HG03196 (cell line): ENCODE measurements at regions not wholly inside any gene's neighbourhood (a gene's known extent, or its start where the extent isn't known, plus 50 kb on each side); places are given as distances from the start of the nearest gene placed in this dataset.

Source experiments
- ATAC-seq: cut with Tn5 transposase; IDR thresholded peaks from one replicate; pipeline ENCODE4 v1.9.1; 2021; ENCODE audit not compliant: unreplicated experiment

- no peak for ATAC-seq
Measured at GRCh38 chr2:43022896-43023295, 203.5 kb downstream of the ZFP36L2 start.

- ATAC-seq: no peak
Measured at GRCh38 chr2:43021791-43022509, 204.5 kb downstream of the ZFP36L2 start.

GRCh38 chr2:43020990-43021669 lies 205.3 kb downstream of the ZFP36L2 start:
- no peak for ATAC-seq

GRCh38 chr2:43020296-43020695 lies 206.1 kb downstream of the ZFP36L2 start:
- no peak for ATAC-seq

- no peak for ATAC-seq
Measured at GRCh38 chr2:43019536-43020183, 206.7 kb downstream of the ZFP36L2 start.

GRCh38 chr2:43019025-43019367 lies 207.4 kb downstream of the ZFP36L2 start:
- ATAC-seq: no peak

GRCh38 chr2:43018179-43019024 lies 208.0 kb downstream of the ZFP36L2 start:
- ATAC-seq: no peak

- no peak for ATAC-seq
Measured at GRCh38 chr2:43013821-43014345, 212.5 kb downstream of the ZFP36L2 start.

- ATAC-seq: no peak
Measured at GRCh38 chr2:43012966-43013365, 213.4 kb downstream of the ZFP36L2 start.

- no peak for ATAC-seq
Measured at GRCh38 chr2:43011158-43011491, 215.3 kb downstream of the ZFP36L2 start.

GRCh38 chr2:43010438-43011157 lies 215.8 kb downstream of the ZFP36L2 start:
- ATAC-seq: no peak

GRCh38 chr2:43009448-43009847 lies 217.0 kb downstream of the ZFP36L2 start:
- ATAC-seq: no peak

- no peak for ATAC-seq
Measured at GRCh38 chr2:43008388-43008787, 216.0 kb upstream of the HAAO start.

- ATAC-seq: no peak
Measured at GRCh38 chr2:43007901-43008300, 215.5 kb upstream of the HAAO start.

- no peak for ATAC-seq
Measured at GRCh38 chr2:43006834-43007543, 214.6 kb upstream of the HAAO start.

GRCh38 chr2:43005975-43006833 lies 213.8 kb upstream of the HAAO start:
- no peak for ATAC-seq

- no peak for ATAC-seq
Measured at GRCh38 chr2:43005245-43005974, 213.0 kb upstream of the HAAO start.

- ATAC-seq: no peak
Measured at GRCh38 chr2:43004879-43005244, 212.5 kb upstream of the HAAO start.
